Tibial nerve (tissue), 4 donors: ENCODE measurements at regions not wholly inside any gene's neighbourhood (a gene's known extent, or its start where the extent isn't known, plus 50 kb on each side); places are given as distances from the start of the nearest gene placed in this dataset.

ENCODE experiments used
- EP300 ChIP-seq, 2 donors: sonication (generic); formaldehyde crosslinking; IDR thresholded peaks; one replicate each; pipeline ENCODE4 v1.6.1; 2017; ENCODE audit warnings: antibody characterized with exemption in 2 of 2, mild to moderate bottlenecking in 1 of 2
- POLR2A ChIP-seq, 2 donors: fragments of 450-650 bp; IDR thresholded peaks; one replicate each; pipeline ENCODE4 v1.6.1; 2017; ENCODE audit warnings: antibody characterized with exemption in 2 of 2, mild to moderate bottlenecking in 2 of 2, moderate library complexity in 2 of 2
- TF ChIP-seq, protein P1 (sequence below), 5 experiments: fragments of 200-600 bp in 3 of 5; fragments of 450-650 bp in 2 of 5; sonication (generic) in 3 of 5; IDR thresholded peaks; one replicate each; pipeline ENCODE4 v1.5.1; 2016 to 2019; ENCODE audit warnings: antibody characterized with exemption in 5 of 5, mild to moderate bottlenecking in 3 of 5, moderate library complexity in 2 of 5

DNA sequence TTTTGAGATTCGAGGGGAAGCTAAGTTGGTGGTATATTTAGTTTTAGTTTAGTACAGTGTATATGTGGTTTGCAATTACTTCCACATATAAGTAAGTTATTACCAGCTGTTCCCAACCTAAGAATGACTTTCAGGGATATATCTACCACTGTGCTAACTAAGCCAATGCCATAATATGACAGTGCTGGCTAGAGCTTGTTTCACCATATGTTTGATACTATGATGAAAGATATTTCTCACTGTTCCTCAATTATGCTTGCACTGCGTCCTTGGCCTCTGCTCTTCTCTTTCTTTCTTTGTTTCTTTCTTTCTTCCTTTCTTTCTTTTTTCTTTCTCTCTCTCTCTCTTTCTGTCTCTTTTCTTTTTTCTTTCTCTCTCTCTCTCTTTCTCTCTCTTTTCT lies 113.8 kb upstream of the SKAP2 start:
- TF ChIP-seq, protein P1, sequence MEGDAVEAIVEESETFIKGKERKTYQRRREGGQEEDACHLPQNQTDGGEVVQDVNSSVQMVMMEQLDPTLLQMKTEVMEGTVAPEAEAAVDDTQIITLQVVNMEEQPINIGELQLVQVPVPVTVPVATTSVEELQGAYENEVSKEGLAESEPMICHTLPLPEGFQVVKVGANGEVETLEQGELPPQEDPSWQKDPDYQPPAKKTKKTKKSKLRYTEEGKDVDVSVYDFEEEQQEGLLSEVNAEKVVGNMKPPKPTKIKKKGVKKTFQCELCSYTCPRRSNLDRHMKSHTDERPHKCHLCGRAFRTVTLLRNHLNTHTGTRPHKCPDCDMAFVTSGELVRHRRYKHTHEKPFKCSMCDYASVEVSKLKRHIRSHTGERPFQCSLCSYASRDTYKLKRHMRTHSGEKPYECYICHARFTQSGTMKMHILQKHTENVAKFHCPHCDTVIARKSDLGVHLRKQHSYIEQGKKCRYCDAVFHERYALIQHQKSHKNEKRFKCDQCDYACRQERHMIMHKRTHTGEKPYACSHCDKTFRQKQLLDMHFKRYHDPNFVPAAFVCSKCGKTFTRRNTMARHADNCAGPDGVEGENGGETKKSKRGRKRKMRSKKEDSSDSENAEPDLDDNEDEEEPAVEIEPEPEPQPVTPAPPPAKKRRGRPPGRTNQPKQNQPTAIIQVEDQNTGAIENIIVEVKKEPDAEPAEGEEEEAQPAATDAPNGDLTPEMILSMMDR (IDR thresholded peaks at IDR 0.05), result no peak
- TF ChIP-seq EP300 (IDR thresholded peaks at IDR 0.05) (no peak), POLR2A (IDR thresholded peaks at IDR 0.05) (no peak)
